ENCODE measurements at regions not wholly inside any gene's neighbourhood (a gene's known extent, or its start where the extent isn't known, plus 50 kb on each side); places are given as distances from the start of the nearest gene placed in this dataset.

GRCh38 chr4:32129967-32130366 lies 1409.8 kb downstream of the PCDH7 start:
- no peaks in the 10 kb centered on the region for H3K27me3 ChIP-seq (ENCODE audit: insufficient read depth, low read length)
- no peak overlapping the region for H2BK15ac ChIP-seq (ENCODE audit: low read depth, low read length)
- H3K4me3 Mint-ChIP-seq, result no peak overlapping the region
- H3K79me2 ChIP-seq (ENCODE audit: insufficient read depth, low read length), result no peaks in the 10 kb centered on the region
- no peak overlapping the region for H3K27ac ChIP-seq (ENCODE audit: insufficient read length, low read depth, low read length)
- DNase-seq, result no peak
- H2BK5ac ChIP-seq (ENCODE audit: insufficient read length, low read length), result no peak overlapping the region
- no peak overlapping the region for H2BK120ac ChIP-seq (ENCODE audit: low read depth, low read length, poor library complexity, severe bottlenecking)
- no peak overlapping the region for H2BK20ac ChIP-seq (ENCODE audit: low read depth, low read length, poor library complexity, severe bottlenecking)
- H3K36me3 Mint-ChIP-seq (ENCODE audit: insufficient read depth in 1 of 3, low read depth in 3 of 3), result no peaks in the 10 kb centered on the region; a peak in 1 of 7 replicates
- H4K5ac ChIP-seq (ENCODE audit: insufficient read length, low read depth, low read length), result no peak overlapping the region
- H3K9me3 ChIP-seq (ENCODE audit: control insufficient read depth, low read depth, low read length), result no peaks in the 10 kb centered on the region
- no peak overlapping the region for H3K4me2 ChIP-seq (ENCODE audit: insufficient read depth, insufficient read length, low read length)
- no peak overlapping the region for H3T11ph ChIP-seq (ENCODE audit: low read length)
- H3K14ac ChIP-seq (ENCODE audit: insufficient read depth, low read length), result no peak overlapping the region
- no peak overlapping the region for H4K8ac ChIP-seq (replicated peaks; ENCODE audit: insufficient read length, low read depth, low read length)
- H4K91ac ChIP-seq (ENCODE audit: insufficient read length, low read depth, low read length), result no peak overlapping the region
- no peak overlapping the region for H3K4ac ChIP-seq (ENCODE audit: low read depth, low read length)
- no CpG with 5 or more reads among the region's 2 CpGs for WGBS (ENCODE audit: extremely low coverage, insufficient read length, low lambda C conversion rate)
- TF ChIP-seq CTCF (conservative IDR thresholded peaks at IDR 0.05), result no peak
- no peaks in the 10 kb centered on the region for H3K79me1 ChIP-seq (ENCODE audit: insufficient read depth, low read depth, low read length, poor library complexity, severe bottlenecking)
- no peaks in the 10 kb centered on the region for H3K27me3 Mint-ChIP-seq (ENCODE audit: low read depth)
- no peak overlapping the region for H3K18ac ChIP-seq (ENCODE audit: insufficient read length, low read depth, low read length)
- no peak overlapping the region for H3K23ac ChIP-seq (ENCODE audit: insufficient read length, low read depth, low read length)
- H3K27ac Mint-ChIP-seq, result no peak overlapping the region
- H3K9me3 Mint-ChIP-seq, result no peaks in the 10 kb centered on the region; a peak in 1 of 5 replicates
- H3K23me2 ChIP-seq (ENCODE audit: insufficient read length, low read depth, low read length, poor library complexity, severe bottlenecking), result no peaks in the 10 kb centered on the region
- no peak overlapping the region for H3K56ac ChIP-seq (ENCODE audit: insufficient read length, low read depth, low read length)
- no peak overlapping the region for H2BK12ac ChIP-seq (ENCODE audit: insufficient read length, low read depth, low read length)
- peaks cover 8 to 10% of the 10 kb centered on the region in 2 experiments for H3K4me1 Mint-ChIP-seq
- H2AFZ ChIP-seq (ENCODE audit: low read length), result no peak overlapping the region
- no peaks in the 10 kb centered on the region for H4K20me1 ChIP-seq (ENCODE audit: control insufficient read depth, insufficient read depth, insufficient read length)
- no peaks in the 10 kb centered on the region for H3K4me1 ChIP-seq (ENCODE audit: insufficient read depth, low read length)
- no peak overlapping the region for H2AK5ac ChIP-seq (ENCODE audit: insufficient read length, low read length)
- H3K9ac ChIP-seq (ENCODE audit: extremely low read depth, insufficient read length, low read length), result no peak overlapping the region

Measured in H9 (cell line).